WTC11 (cell line): ENCODE measurements at regions not wholly inside any gene's neighbourhood (a gene's known extent, or its start where the extent isn't known, plus 50 kb on each side); places are given as distances from the start of the nearest gene placed in this dataset.

Experiments used
- EMX1 ChIP-seq: fragments of 250-450 bp; sonication (Bioruptor Pico); IDR thresholded peaks from 2 replicates; pipeline ENCODE4 v1.8.0; 2021; ENCODE audit warnings: mild to moderate bottlenecking
- ETV6 ChIP-seq: sonication (generic); formaldehyde crosslinking; IDR thresholded peaks from 2 replicates; pipeline ENCODE4 v1.8.1; 2022; ENCODE audit warnings: mild to moderate bottlenecking, missing genetic modification reagents
- JUN ChIP-seq: sonication (generic); formaldehyde crosslinking; IDR thresholded peaks from 2 replicates; pipeline ENCODE4 v1.8.0; 2023; ENCODE audit warnings: mild to moderate bottlenecking, missing genetic modification reagents
- MYBL2 ChIP-seq: sonication (generic); formaldehyde crosslinking; IDR thresholded peaks from 2 replicates; pipeline ENCODE4 v1.8.1; 2023; ENCODE audit warnings: mild to moderate bottlenecking, moderate library complexity, missing genetic modification reagents
- NR1H2 ChIP-seq: sonication (generic); formaldehyde crosslinking; IDR thresholded peaks from 2 replicates; pipeline ENCODE4 v1.9.0; 2021; ENCODE audit warnings: mild to moderate bottlenecking, moderate library complexity, missing genetic modification reagents
- NR3C1 ChIP-seq: sonication (generic); formaldehyde crosslinking; conservative IDR thresholded peaks from 2 replicates; pipeline ENCODE4 v1.8.1; 2023; ENCODE audit warnings: low read depth, mild to moderate bottlenecking, missing genetic modification reagents
- RELA ChIP-seq: sonication (generic); formaldehyde crosslinking; IDR thresholded peaks from 2 replicates; pipeline ENCODE4 v1.8.1; 2022; ENCODE audit warnings: missing genetic modification reagents, mild to moderate bottlenecking, borderline replicate concordance
- TF ChIP-seq, protein P1 (sequence below): sonication (generic); formaldehyde crosslinking; conservative IDR thresholded peaks from 2 replicates; pipeline ENCODE4 v1.8.1; 2022; ENCODE audit warnings: mild to moderate bottlenecking, missing genetic modification reagents
- TF ChIP-seq, protein P2 (sequence below): fragments of 200-600 bp; IDR thresholded peaks from 2 replicates; pipeline ENCODE4 v1.8.0; 2022; ENCODE audit warnings: antibody characterized with exemption

DNA sequence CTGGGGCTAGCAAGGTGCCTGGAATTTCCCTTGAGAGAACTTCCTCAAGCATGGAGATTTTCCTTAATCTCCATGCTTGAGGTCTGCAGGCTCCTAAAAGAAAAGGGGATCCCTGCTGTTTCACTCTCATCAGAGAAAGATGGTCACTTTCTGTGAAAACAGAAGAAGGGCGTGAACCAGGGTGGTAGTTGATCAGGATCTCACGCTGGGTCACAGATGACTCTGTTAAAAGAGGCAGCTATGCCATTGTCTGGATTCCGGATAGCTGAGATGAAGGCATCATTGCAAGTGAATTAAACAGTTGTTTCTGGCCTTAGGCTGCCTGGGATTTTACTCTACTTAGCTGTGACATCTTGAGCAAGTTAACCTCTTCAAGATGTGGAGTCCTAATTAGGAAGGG is 525.9 kb downstream of the TYW1 start:
- TF ChIP-seq, protein P1, sequence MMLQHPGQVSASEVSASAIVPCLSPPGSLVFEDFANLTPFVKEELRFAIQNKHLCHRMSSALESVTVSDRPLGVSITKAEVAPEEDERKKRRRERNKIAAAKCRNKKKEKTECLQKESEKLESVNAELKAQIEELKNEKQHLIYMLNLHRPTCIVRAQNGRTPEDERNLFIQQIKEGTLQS (CRISPR knock-in tag): no peak
- TF ChIP-seq, protein P2, sequence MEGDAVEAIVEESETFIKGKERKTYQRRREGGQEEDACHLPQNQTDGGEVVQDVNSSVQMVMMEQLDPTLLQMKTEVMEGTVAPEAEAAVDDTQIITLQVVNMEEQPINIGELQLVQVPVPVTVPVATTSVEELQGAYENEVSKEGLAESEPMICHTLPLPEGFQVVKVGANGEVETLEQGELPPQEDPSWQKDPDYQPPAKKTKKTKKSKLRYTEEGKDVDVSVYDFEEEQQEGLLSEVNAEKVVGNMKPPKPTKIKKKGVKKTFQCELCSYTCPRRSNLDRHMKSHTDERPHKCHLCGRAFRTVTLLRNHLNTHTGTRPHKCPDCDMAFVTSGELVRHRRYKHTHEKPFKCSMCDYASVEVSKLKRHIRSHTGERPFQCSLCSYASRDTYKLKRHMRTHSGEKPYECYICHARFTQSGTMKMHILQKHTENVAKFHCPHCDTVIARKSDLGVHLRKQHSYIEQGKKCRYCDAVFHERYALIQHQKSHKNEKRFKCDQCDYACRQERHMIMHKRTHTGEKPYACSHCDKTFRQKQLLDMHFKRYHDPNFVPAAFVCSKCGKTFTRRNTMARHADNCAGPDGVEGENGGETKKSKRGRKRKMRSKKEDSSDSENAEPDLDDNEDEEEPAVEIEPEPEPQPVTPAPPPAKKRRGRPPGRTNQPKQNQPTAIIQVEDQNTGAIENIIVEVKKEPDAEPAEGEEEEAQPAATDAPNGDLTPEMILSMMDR: no peak
- TF ChIP-seq NR1H2 (CRISPR knock-in tag) (no peak), EMX1 (CRISPR knock-in tag) (no peak), ETV6 (CRISPR knock-in tag) (no peak), RELA (no peak), NR3C1 (CRISPR knock-in tag) (no peak), MYBL2 (CRISPR knock-in tag) (no peak), JUN (CRISPR knock-in tag) (no peak)
